ENCODE measurements at regions not wholly inside any gene's neighbourhood (a gene's known extent, or its start where the extent isn't known, plus 50 kb on each side); places are given as distances from the start of the nearest gene placed in this dataset.

DNA sequence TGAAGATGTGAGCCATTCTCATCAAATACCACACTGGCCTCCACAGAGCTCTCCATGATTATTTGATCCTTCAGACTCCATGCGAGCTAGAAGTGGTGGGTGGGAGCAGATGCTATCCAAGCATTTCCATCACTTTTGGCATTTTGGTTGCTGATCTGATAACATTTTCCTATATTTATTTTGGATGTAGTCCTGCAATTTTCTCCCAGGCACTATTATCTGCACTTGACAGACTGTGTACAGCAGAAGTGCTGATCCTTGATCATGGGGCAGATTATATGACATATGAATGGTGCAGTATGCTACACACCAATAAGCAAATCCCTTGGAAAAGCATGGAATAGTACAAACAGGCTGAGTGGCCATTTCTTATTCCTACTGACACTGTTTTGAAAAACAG, 167.6 kb upstream of the LRRC7 start:
- no peak for DNase-seq

DNA sequence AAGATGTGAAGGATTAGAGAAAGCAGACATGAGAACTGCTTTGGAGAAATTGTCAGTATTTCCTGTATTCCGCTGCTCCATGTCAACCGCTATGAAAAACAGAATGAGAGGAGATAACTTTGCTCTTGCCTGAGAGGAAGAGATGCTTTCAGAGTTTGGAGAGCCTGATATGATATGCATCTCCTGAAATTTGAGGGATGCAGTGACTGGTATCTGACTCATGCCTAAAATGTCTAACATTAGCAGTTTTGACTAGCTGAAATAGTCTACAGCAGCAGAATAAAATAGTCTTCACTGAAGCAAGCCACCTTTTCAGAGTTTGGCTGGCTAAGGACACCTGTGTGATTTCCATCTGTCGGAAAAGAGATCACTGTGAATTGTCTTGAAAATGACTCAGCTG, 165.8 kb upstream of the LRRC7 start:
- DNase-seq = no peak

DNA sequence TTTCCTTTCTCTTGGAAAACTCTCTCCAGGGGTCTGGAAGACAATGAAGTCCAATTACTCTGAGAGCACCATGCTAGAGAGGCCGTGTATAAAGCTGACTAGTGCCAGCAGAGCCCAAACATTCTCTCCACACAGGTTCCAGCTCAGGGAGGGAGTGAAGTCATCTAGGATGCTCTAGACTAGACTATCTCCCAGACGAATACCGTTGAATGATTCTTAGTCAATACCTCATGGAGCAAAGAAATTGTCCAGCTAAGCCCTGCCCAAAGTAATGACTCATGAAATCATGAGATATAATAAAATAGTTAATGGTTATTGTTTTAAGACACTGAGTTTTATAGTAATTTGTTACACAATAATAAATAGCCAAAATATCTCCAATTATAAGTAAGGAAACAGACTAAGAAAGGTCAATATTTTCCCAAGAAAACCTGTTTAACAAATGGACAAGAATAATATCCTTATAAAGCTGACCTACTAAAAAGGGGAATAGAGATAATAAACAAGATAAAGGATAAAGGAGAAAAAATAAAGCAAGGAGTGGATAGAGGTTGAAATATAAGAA, 163.9 kb upstream of the LRRC7 start:
- no peak for DNase-seq

DNA sequence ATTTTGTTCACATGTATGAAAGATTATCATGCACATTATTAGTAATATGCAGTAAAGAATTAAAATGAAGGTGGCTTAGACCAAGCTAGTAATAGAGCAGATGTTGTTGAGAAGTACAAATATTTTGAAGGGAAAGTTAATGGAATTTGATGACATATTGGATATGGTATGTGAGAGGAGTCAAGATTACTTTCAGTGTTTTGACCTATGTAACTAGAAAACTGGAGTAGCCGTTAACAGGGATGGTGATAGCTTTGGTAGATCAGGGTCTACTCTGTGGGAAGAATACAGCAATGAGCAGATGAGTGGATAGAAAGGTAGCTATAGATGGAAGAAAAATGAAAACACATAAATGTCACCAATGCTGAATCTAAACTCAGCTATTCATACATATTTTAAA, 163.2 kb upstream of the LRRC7 start:
- DNase-seq = no peak

- no peak for DNase-seq
Observed at GRCh38 chr1:69406244-69406643, 161.5 kb upstream of the LRRC7 start.

DNA sequence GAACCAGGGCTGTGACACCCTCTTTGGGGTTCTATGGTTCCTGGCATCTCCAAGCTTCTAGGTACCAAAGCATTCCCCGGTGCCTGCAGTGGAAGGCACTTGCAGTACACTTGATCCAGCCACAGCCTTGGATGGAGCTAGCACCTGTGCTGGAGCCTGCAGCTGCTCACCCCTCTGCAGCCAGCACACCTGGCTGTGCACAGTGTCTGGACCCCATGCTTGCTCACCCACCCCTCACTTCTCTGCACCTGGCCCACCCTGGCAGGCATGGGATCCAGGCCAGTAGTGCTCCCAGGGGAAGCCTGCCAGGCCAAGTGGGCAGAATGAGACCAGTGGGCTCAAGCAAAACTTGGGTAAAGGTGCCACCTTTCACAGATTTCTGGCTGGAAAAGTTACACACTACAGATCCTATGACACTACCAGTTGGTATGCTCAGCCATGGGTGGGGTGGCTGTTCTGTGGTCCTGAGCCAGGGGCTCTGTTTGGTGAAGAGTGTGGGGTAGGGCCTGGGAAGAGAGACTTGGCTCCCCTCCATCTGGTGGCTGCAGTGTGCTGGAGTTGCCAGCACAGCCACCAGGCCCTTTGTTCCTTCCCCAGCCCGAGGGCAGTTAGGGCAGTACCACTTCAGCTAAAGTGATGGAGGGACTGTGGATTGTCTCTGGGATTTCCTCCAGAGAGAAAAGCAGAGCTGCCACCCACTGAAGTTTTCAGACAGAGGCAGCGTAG, 157.8 kb upstream of the LRRC7 start:
- no peak for DNase-seq

DNA sequence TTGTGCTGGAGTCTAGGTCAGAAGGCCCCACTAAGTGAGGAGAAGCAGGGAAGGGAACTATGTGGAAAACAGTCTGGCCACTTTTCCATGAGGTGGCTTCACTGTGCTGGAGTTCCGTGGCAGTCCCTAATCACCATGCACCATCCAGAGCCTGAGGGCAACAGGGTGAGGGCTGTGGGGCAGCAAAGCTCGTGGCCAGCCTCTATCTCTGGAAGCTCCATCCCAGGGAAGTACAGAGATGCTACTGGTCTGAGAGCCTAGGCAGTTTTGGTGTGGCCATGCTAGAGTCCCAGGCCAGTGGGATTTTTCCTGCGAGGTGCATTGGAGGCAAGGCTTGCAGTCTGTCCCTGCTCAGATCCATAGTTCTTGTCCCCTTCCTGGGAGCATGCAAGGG, 157.3 kb upstream of the LRRC7 start:
- DNase-seq = no peak

- no peak for DNase-seq
Observed at GRCh38 chr1:69410893-69411292, 156.8 kb upstream of the LRRC7 start.

- no peak for DNase-seq
Observed at GRCh38 chr1:69411617-69412016, 156.1 kb upstream of the LRRC7 start.

DNA sequence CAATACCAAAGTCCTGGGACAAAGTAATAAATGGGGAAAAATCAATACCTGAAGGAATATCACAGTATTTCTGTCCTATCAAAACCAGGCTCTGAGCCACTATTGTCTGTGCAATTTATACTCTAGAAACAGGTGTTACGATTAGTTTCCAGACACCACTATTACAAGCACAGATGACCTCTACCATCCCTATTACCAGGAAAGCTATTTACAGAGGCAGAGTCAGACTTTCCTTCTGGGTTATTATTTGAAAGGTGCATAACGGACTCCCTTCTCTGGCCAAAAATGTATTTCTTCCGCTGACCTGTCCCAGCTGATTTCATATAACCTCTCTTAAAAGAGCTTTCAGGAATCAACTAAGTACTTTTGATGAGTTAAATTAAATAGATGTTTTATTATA, 154.6 kb upstream of the LRRC7 start:
- no peak for DNase-seq

DNA sequence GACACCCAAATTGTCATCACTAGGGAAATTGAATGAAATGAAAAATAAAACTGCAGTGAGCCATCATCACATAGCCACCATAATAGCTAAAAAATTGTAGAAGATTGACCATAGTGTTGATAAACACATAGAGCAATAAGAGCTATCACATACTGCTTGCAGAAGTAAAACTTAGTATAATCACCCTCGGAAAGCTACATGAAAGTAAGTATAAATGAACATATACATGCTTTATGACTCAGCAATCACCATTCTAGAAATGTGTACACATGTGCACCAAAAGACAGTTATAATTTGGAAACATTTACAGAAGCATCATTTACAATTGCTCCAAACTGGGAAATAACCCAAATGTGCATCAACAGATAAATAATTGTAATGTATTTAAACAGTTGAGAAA, 153.1 kb upstream of the LRRC7 start:
- no peak for DNase-seq

DNA sequence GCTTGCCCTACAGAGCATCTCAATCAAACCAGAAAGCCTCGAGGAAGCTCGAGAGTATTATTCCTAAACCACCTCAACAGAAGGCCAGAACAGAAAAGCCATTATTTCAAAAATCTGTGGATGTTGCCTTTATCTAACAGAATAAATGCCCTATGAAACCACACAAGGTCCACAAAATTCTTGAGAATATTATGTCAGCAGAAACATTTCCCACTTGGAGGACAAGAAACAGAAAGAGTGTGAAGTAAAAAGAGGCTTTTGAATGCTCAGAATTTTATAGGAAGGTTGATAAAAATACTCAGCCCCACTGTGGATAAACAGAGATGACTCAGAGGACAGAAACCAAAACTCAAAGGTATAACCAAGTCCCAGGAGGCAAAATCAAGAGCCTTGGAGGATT, 146.4 kb upstream of the LRRC7 start:
- DNase-seq = no peak

DNA sequence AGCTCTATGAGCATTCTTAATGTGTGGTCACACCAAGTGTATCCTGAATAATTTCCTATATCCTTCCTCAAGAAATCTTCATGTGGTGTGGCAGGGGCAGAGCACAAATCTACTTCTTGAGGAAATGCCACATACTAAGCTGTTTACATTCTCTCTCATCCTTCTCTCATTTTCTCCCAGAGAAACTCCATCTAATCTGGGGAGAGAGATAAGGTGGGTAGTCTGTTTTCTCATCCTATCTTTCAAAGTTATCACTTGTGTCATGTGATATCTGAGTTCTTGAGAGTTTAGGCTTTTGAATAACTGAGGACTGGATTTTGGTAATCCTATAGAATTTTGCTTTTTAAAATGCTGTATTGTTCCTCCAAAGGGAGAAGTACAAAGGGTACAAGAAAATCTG, 141.9 kb upstream of the LRRC7 start:
- DNase-seq = no peak

DNA sequence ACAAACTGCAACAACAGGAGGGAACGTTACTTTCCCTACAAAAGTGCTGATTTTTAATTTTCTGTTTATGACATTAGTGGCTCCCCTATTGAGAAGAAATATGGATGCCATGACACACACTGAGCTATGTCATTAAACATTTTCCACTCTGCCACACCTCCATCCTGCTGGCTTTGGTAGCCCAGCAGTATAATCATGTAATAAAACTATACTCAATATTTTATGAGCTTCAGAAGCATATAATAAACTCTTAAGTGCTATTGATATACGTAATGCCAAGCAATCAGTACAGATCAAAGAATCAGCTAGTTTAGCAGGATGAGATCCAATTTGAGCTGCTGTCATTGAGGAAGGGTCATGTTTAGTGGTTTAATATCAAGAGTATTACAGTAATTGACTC, 141.3 kb upstream of the LRRC7 start:
- no peak for DNase-seq

DNA sequence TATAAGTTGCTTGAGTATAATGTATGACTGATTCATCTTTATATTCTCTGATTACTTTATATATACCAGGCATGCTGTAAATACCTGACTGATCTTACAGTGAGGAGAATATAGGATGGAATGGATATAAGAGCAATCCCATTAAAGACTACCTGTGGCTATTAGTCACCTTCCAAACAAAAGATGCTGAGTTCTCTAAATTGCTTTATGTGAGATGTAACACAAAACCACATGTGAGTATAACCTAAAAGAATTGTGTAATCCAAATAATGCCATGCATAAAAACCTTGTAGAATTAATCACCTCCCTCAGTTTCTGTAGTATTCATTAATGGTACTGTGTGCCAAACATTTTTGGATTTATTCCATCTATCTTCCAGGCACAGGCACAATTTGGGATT, 134.6 kb upstream of the LRRC7 start:
- DNase-seq = no peak

DNA sequence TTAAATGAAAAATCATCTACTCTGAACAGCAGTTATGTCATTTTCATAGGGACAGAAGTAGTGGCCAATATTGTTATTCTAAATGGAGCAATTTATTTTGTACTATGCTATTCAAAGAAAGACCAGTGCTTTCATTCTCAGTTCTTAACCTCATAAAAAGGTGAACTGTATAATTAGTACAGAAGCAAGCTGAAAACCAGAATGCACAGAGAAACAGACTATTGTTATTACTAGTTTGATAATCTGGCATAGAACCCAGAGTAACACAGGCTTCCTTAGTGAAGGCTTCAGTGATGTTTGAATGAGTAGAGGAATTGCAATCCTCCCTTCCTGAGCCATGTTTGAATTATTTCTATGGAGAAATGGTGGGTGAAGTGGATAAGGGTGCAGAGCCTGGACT, 131.6 kb upstream of the LRRC7 start:
- DNase-seq = no peak

GRCh38 chr1:69438056-69438795, 129.5 kb upstream of the LRRC7 start:
- no peak for DNase-seq

DNA sequence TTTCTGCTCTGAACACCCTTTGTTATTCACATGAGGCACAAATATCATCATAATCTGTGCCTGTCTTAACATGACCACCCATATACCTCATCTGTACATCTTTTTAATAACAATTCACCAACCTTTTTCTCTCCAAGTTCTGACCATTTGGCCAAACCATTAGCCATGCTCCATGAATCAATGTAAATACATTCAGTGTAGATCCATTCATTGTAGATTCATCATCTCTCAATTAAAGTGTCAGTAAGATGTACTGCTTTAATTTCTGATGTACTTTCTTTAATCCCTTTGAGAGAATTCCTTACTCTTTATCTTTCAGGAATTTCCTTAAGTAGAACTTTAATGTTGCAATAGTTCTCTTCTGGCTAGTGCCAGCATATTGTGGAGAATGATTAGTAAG, 126.2 kb upstream of the LRRC7 start:
- no peak for DNase-seq

- DNase-seq = no peak
Observed at GRCh38 chr1:69451196-69451595, 116.5 kb upstream of the LRRC7 start.

GRCh38 chr1:69455718-69456117, 112.0 kb upstream of the LRRC7 start:
- no peak for DNase-seq

DNA sequence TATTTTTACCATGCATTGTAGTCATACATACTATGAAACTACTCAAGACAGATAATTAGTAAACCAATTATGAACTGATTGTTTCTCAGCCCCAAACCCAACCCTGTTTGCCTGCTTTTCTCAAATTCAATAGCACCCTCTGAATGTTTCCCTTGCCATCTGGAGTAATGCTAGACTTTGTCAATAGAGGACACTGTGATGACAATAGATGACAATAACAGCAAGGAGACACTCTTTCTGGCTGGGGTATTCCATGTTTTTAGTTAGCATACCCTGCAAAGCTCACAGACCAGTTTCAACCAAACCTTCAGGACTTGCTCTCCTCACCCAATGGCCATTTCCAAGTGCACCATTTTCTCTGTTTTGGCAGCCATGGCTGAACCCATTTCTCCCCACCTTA, 108.5 kb upstream of the LRRC7 start:
- DNase-seq = no peak

DNA sequence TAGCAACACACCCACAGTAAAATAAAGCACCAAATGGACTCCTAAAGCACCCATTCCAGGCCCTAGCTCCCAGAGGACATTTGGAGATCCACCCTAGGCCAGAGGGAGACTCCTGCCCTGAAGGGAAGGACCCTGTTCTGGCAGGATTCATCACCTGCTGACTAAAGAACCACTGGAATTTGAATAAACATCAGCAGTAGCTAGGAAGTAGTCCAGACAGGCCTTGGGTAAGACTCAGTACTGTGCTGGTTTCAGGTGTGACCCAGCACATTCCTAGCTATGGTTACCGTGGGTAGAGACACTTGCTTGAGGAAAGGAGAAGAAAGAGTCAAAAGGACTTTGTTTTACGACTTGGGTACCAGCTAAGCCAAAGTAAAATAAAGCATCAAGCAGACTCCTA, 92.7 kb upstream of the LRRC7 start:
- no peak for DNase-seq

DNA sequence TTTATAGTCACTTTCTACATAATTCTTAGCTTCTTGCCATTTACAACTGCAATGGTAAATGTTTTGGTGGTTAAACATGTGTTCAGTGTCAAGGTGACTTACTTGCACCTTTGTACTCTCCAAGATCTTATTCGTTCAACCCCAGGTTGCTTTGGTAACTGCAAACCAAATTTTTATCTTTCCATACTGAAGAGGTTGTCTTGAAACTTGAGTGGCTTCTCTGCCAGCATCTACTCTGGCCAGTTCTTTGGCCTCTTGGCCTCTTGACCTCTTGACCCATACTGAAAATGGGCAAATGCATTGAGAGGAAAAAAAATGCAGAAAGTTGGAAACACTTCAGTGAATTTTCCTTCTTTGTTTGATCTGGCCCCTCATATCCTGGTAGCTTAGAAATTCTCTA, 88.0 kb upstream of the LRRC7 start:
- no peak for DNase-seq

GRCh38 chr1:69483246-69483645, 84.5 kb upstream of the LRRC7 start:
- no peak for DNase-seq

DNA sequence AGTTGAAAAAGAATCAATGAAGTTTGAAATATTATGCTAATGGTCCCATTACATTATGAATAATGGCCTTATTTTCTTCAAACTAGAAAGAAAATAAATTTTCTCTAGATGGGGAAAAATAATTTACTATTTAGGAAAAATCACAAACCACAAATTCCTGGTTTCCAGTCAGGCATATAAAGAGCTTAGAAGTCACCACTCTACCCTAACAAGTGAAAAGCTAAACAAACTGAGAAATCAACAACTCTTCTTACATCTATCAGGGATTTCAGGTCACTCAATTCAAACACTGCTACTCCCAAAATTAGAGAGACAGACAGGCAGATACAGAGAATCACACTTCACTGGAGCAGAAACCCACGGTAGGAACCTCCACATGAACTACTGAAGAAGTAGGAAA, 82.1 kb upstream of the LRRC7 start:
- no peak for DNase-seq
